HL-60 (cell line): ENCODE measurements at regions not wholly inside any gene's neighbourhood (a gene's known extent, or its start where the extent isn't known, plus 50 kb on each side); places are given as distances from the start of the nearest gene placed in this dataset.

ENCODE experiments used
- DNase-seq, 2 experiments: peaks; one replicate each; pipeline ENCODE4 v3.0.0-alpha.2; 2010 to 2020; ENCODE audit warnings: low read depth in 1 of 2, low spot score in 1 of 2
- H3K27ac ChIP-seq: fragments of 250-450 bp; sonication (Bioruptor Pico); replicated peaks from 2 replicates; pipeline ENCODE4 v1.5.1; 2020; ENCODE audit warnings: mild to moderate bottlenecking, moderate library complexity
- H3K27me3 ChIP-seq: fragments of 250-450 bp; sonication (Bioruptor Pico); 2 replicates; pipeline ENCODE4 v1.5.1; 2021; ENCODE audit warnings: mild to moderate bottlenecking, moderate library complexity; ENCODE audit not compliant: insufficient read depth, poor library complexity, severe bottlenecking
- H3K4me3 ChIP-seq: replicated peaks from 2 replicates; pipeline ENCODE4 v1.5.1; 2011; ENCODE audit warnings: mild to moderate bottlenecking, control low read depth, low read length; ENCODE audit not compliant: insufficient read depth
- CTCF ChIP-seq: IDR thresholded peaks from one replicate; pipeline ENCODE4 v1.5.1; 2011; ENCODE audit warnings: low read length, control low read depth, inconsistent platforms; ENCODE audit not compliant: insufficient read depth
- GABPA ChIP-seq: IDR thresholded peaks from 2 replicates; pipeline ENCODE4 v1.6.1; 2012; ENCODE audit warnings: low read depth
- POLR2AphosphoS5 ChIP-seq: IDR thresholded peaks from 2 replicates; pipeline ENCODE4 v1.6.1; 2012; ENCODE audit warnings: low read depth
- REST ChIP-seq: IDR thresholded peaks from 2 replicates; pipeline ENCODE4 v1.6.1; 2012; ENCODE audit warnings: low read depth; ENCODE audit not compliant: insufficient replicate concordance
- SPI1 ChIP-seq: IDR thresholded peaks from 2 replicates; pipeline ENCODE4 v1.6.1; 2012; ENCODE audit warnings: low read depth, mild to moderate bottlenecking, borderline replicate concordance

GRCh38 chrX:94400488-94400887, 726.5 kb downstream of the FAM133A start:
- no peak overlapping the region for H3K4me3 ChIP-seq
- DNase-seq: no peak
- H3K27me3 ChIP-seq: no peaks in the 10 kb centered on the region
- H3K27ac ChIP-seq: no peak overlapping the region
- TF ChIP-seq CTCF: no peak
- TF ChIP-seq REST: no peak
- TF ChIP-seq GABPA: no peak
- TF ChIP-seq SPI1: no peak
- TF ChIP-seq POLR2AphosphoS5: no peak

GRCh38 chrX:94401426-94401825, 727.4 kb downstream of the FAM133A start:
- H3K27me3 ChIP-seq: no peaks in the 10 kb centered on the region
- H3K4me3 ChIP-seq: no peak overlapping the region
- DNase-seq: no peak
- H3K27ac ChIP-seq: no peak overlapping the region
- TF ChIP-seq CTCF (no peak), REST (no peak), SPI1 (no peak), GABPA (no peak), POLR2AphosphoS5 (no peak)

DNA sequence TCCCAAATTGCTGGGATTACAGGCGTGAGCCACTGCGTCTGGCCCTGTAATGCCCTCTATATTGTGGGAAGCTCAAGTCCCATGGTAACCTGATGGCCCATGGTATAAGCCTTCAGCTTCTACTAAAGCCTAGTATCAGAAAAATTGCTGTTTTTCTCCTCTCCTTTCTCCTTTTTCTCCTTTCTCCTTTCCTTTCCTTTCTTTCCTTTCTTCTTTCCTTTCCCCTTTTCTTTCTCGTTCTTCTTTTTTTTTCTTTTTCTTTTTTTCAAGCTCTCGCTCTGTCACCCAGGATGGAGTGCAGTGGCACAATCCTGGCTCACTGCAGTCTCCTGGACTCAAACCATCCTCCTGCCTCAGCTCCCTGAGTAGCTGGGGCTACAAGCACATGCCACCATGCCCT, 740.7 kb downstream of the FAM133A start:
- Histone ChIP-seq H3K4me3 (no peak overlapping the region), H3K27me3 (no peaks in the 10 kb centered on the region), H3K27ac (no peak overlapping the region)
- no peak for DNase-seq
- TF ChIP-seq CTCF (no peak), SPI1 (no peak), GABPA (no peak), REST (no peak), POLR2AphosphoS5 (no peak)
